HEK293T (cell line): ENCODE measurements at regions not wholly inside any gene's neighbourhood (a gene's known extent, or its start where the extent isn't known, plus 50 kb on each side); places are given as distances from the start of the nearest gene placed in this dataset.

Experiments
- FOXA1 ChIP-seq: fragments of 450-650 bp; IDR thresholded peaks from 2 replicates; pipeline ENCODE4 v1.6.1; 2016; ENCODE audit warnings: mild to moderate bottlenecking
- FOXM1 ChIP-seq: fragments of 450-650 bp; IDR thresholded peaks from 2 replicates; pipeline ENCODE4 v1.6.1; 2017; ENCODE audit warnings: mild to moderate bottlenecking, borderline replicate concordance

- TF ChIP-seq FOXA1 (no peak), FOXM1 (no peak)
Observed at GRCh38 chr2:75360945-75361344, 161.6 kb upstream of the TACR1 start.
